Brain pericyte (primary cell): ENCODE measurements at regions not wholly inside any gene's neighbourhood (a gene's known extent, or its start where the extent isn't known, plus 50 kb on each side); places are given as distances from the start of the nearest gene placed in this dataset.
"Not testable (repeated sequence)": the region's sequence is repeated elsewhere in the genome, so short reads cannot be mapped to it uniquely, and the experiment has no call there.

Source experiments
- DNase-seq: peaks from one replicate; pipeline ENCODE4 v3.0.0-alpha.2; 2012; ENCODE audit warnings: low read depth, low spot score

- DNase-seq: no peak
These were observed 75.1 kb downstream of the HAUS1 start for GRCh38 chr18:46179306-46179705.

GRCh38 chr18:46182633-46183358, 78.6 kb downstream of the HAUS1 start:
- DNase-seq: no peak

GRCh38 chr18:46184296-46184695, 80.1 kb downstream of the HAUS1 start:
- not testable (repeated sequence) for DNase-seq

- no peak for DNase-seq
These were observed 80.5 kb downstream of the HAUS1 start for GRCh38 chr18:46184727-46185126.

DNA sequence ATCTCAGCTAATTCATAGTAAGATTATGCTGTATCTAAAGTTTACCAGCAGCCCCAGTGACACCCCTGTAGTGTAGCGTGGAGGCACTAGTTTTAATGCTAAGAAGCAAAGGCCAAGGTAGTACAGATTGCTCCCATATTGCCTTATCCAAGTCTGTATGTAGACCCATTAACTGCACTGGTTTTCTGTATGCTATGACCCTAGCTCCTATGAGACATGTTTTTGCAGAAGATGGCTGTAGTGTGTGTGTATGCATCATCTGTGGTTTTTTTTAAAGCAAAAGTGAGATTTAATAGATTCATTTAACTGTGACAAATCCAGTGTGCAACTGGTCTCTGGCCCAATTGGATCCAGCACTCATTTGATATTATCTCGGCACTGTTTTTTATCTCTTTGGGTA, 86.5 kb downstream of the HAUS1 start:
- DNase-seq: no peak

- DNase-seq: no peak
These were observed 92.5 kb downstream of the HAUS1 start for GRCh38 chr18:46196627-46197243.

- no peak for DNase-seq
These were observed 95.4 kb downstream of the HAUS1 start for GRCh38 chr18:46199515-46200147.

- DNase-seq: not testable (repeated sequence)
These were observed 96.2 kb downstream of the HAUS1 start for GRCh38 chr18:46200178-46201055.

- no peak for DNase-seq
These were observed 100.0 kb downstream of the HAUS1 start for GRCh38 chr18:46204143-46204542.

GRCh38 chr18:46207985-46208384, 103.8 kb downstream of the HAUS1 start:
- DNase-seq: no peak

- no peak for DNase-seq
These were observed 105.0 kb downstream of the HAUS1 start for GRCh38 chr18:46209161-46209560.

DNA sequence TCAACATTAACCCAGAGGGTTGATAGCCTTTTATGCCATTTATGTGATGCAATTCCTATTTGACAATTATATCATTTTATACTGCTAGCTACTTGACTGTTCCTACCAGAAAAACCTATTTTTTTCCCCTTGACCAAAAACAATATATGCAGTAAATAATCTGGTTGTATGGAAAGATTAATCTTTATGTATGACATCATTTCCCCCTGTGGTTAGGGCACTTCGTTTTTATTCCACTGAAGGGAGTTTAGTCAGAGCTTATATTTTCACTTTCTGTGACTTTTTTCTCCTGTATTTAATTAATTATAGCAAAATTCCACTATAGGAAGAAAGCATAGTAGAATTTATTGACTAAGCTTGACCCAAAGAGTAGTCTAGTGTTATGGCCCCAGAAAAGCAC, 107.6 kb downstream of the HAUS1 start:
- no peak for DNase-seq

GRCh38 chr18:46212398-46212797, 108.2 kb downstream of the HAUS1 start:
- DNase-seq: no peak

- DNase-seq: no peak
These were observed 109.1 kb downstream of the HAUS1 start for GRCh38 chr18:46213295-46213694.

DNA sequence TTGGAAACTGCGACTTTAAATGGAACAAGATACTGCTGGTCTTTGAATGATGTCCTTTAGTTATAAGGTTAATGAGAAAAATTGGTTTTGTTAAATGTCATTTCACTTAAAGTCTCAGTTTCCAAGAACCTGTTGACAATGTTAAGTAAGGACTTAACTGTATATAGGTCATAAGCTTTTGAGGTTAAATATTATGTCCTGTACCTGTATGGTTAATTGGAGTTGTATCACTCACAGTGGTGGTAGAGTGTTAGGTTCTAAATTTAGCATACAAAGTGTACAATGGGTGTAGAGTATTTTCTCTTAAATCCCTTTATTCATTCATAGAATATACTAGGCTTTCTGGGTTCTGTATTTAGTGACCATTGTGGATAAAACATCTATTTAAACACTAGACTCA, 110.2 kb downstream of the HAUS1 start:
- no peak for DNase-seq

GRCh38 chr18:46215902-46216723, 111.9 kb downstream of the HAUS1 start:
- DNase-seq: no peak

DNA sequence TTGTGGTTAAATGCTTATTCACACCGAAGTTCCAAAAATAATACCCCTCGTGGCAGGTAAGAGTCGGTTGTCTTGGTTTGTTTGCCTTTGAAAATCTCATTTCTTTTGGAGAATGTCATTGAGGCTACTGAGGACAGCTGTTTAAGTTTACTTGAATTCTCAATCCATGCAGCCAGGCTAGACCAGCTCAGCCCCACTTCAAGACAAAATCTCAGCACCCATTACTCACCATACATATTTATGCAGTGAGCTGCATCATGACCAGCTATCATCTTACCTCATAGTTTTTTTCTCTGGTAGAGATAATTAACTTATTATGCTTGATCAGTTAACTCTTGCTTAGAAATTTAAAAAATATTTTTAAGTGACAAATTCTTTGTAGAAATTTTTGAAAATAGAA, 115.9 kb downstream of the HAUS1 start:
- no peak for DNase-seq

DNA sequence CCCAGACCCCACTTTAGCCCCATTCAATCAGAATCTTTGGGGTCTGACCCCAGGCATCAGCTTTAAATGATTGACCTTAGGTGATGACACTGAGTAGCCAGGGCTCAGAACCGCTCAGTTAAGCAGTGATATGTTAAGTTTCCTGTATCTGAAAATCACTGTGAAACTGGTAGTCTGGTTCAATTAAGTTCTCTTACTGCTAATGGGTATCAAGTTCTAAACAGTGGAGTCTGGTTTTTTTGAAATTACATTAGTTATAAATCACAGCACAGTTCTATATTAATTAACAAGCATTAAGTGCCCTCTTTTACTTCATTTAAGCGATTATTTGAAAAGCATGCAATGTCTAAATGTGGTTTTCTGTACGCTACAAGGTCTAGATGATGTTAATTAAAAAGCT, 117.9 kb downstream of the HAUS1 start:
- no peak for DNase-seq

DNA sequence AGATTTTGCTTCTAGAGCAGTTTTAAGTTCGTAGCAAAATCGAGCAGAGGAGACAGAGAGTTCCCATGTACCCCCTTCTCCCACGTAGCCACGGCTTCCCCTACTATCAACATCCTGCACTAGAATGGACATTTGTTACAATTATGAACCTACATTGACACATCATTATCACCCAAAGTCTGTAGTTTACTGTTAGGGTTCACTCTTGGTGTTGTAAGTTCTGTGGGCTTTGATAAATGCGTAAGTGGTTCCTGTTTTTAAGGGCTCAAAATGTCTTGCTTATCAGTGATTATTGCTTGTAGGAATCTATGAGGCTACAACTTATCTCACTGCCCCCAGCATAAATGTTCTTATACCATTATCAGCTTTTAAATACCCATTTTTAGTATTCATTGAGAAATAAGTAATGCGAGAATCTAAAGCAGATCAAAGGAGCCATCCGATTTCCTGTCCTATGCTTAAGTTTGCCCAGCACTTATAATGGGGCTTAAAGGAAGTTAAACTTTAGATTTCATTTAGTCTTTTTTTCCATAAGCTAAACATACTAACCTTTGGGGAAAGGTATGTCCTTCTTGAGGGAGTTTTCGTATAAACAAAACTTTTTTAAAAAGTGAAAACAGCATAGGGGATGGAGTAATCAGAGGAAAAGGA, 118.7 kb downstream of the HAUS1 start:
- DNase-seq: no peak

DNA sequence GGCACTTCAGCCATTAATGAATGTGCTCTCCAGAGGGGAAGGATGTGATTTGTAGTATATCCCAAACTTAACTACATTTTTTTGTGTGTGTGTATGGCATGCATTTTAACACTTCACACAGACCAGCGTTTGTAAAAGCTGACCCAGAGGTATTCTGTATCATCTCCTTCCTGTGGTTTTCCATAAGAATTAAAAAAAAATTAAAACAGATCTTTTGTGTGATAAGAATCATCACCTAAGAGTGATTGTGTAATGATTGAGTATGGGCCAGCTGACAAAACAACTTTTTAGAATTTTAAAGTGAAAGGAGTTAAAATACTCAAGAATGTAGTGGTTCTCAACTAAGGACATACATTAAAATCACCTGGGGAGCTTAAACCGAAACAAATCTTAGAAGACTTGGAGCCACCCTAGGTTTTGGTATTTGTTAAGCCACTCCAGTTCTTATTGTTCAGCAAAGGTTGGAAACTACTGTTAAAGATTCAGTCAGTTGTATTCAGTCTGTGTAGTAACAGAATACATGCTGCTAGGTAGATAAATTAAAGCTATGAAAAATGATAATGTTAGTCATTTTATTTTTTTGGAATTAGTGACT, 120.1 kb downstream of the HAUS1 start:
- DNase-seq: no peak
